H9 (cell line): ENCODE measurements at regions not wholly inside any gene's neighbourhood (a gene's known extent, or its start where the extent isn't known, plus 50 kb on each side); places are given as distances from the start of the nearest gene placed in this dataset.

Experiments used
- DNase-seq: peaks from one replicate; pipeline ENCODE4 v3.0.0-alpha.2; 2017
- H2AFZ ChIP-seq: one replicate; pipeline ENCODE4 v1.6.1; 2013; ENCODE audit warnings: mild to moderate bottlenecking, low read length, control low read depth, moderate library complexity
- H2AK5ac ChIP-seq: 2 replicates; pipeline ENCODE4 v1.6.1; 2013; ENCODE audit warnings: low read length, control low read depth, mixed read lengths; ENCODE audit not compliant: insufficient read length
- H2BK120ac ChIP-seq: one replicate; pipeline ENCODE4 v1.6.1; 2013; ENCODE audit warnings: low read depth, mild to moderate bottlenecking, low read length, control low read depth, inconsistent platforms; ENCODE audit not compliant: poor library complexity, severe bottlenecking
- H2BK12ac ChIP-seq: 2 replicates; pipeline ENCODE4 v1.6.1; 2013; ENCODE audit warnings: low read length, control low read depth, mixed read lengths, low read depth; ENCODE audit not compliant: insufficient read length
- H2BK15ac ChIP-seq: 2 replicates; pipeline ENCODE4 v1.6.1; 2013; ENCODE audit warnings: low read depth, low read length, control low read depth
- H2BK20ac ChIP-seq: one replicate; pipeline ENCODE4 v1.6.1; 2013; ENCODE audit warnings: low read depth, mild to moderate bottlenecking, low read length, control low read depth, inconsistent platforms; ENCODE audit not compliant: poor library complexity, severe bottlenecking
- H2BK5ac ChIP-seq: 2 replicates; pipeline ENCODE4 v1.6.1; 2013; ENCODE audit warnings: low read length, control low read depth, mixed read lengths; ENCODE audit not compliant: insufficient read length
- H3K14ac ChIP-seq: 2 replicates; pipeline ENCODE4 v1.6.1; 2013; ENCODE audit warnings: low read length, control low read depth; ENCODE audit not compliant: insufficient read depth
- H3K18ac ChIP-seq: 2 replicates; pipeline ENCODE4 v1.6.1; 2013; ENCODE audit warnings: low read depth, mild to moderate bottlenecking, mixed read lengths, low read length, control low read depth; ENCODE audit not compliant: insufficient read length
- H3K23ac ChIP-seq: 2 replicates; pipeline ENCODE4 v1.6.1; 2013; ENCODE audit warnings: low read length, control low read depth, mixed read lengths, low read depth; ENCODE audit not compliant: insufficient read length
- H3K23me2 ChIP-seq: 2 replicates; pipeline ENCODE4 v1.6.1; 2013; ENCODE audit warnings: low read depth, mild to moderate bottlenecking, mixed read lengths, low read length, control low read depth; ENCODE audit not compliant: insufficient read length, poor library complexity, severe bottlenecking
- H3K27ac ChIP-seq: 2 replicates; pipeline ENCODE4 v1.5.1; 2013; ENCODE audit warnings: low read length, control low read depth, mixed read lengths, low read depth; ENCODE audit not compliant: insufficient read length
- H3K27me3 ChIP-seq: 2 replicates; pipeline ENCODE4 v1.6.1; 2013; ENCODE audit warnings: low read length, control low read depth, inconsistent platforms; ENCODE audit not compliant: insufficient read depth
- H3K4ac ChIP-seq: 2 replicates; pipeline ENCODE4 v1.6.1; 2013; ENCODE audit warnings: low read depth, mild to moderate bottlenecking, control low read depth, inconsistent platforms, low read length, moderate library complexity
- H3K4me1 ChIP-seq: 2 replicates; pipeline ENCODE4 v1.6.1; 2013; ENCODE audit warnings: low read length, control low read depth, inconsistent platforms; ENCODE audit not compliant: insufficient read depth
- H3K4me2 ChIP-seq: 2 replicates; pipeline ENCODE4 v1.6.1; 2013; ENCODE audit warnings: low read length, control low read depth, mixed read lengths; ENCODE audit not compliant: insufficient read length, insufficient read depth
- H3K56ac ChIP-seq: 2 replicates; pipeline ENCODE4 v1.6.1; 2013; ENCODE audit warnings: low read depth, mild to moderate bottlenecking, mixed read lengths, low read length, control low read depth; ENCODE audit not compliant: insufficient read length
- H3K79me1 ChIP-seq: 2 replicates; pipeline ENCODE4 v1.6.1; 2013; ENCODE audit warnings: low read depth, mild to moderate bottlenecking, moderate library complexity, low read length, control low read depth, inconsistent platforms; ENCODE audit not compliant: insufficient read depth, poor library complexity, severe bottlenecking
- H3K79me2 ChIP-seq: 2 replicates; pipeline ENCODE4 v1.6.1; 2013; ENCODE audit warnings: low read length, control low read depth, inconsistent platforms; ENCODE audit not compliant: insufficient read depth
- H3K9ac ChIP-seq: 2 replicates; pipeline ENCODE4 v1.6.1; 2013; ENCODE audit warnings: low read length, control low read depth, mixed read lengths; ENCODE audit not compliant: insufficient read length; ENCODE audit errors: extremely low read depth
- H3K9me3 ChIP-seq: one replicate; pipeline ENCODE4 v1.6.1; 2013; ENCODE audit warnings: low read depth, low read length, inconsistent platforms; ENCODE audit not compliant: control insufficient read depth
- H3T11ph ChIP-seq: one replicate; pipeline ENCODE4 v1.6.1; 2013; ENCODE audit warnings: mild to moderate bottlenecking, low read length, control low read depth, inconsistent platforms
- H4K20me1 ChIP-seq: one replicate; pipeline ENCODE4 v1.6.1; 2013; ENCODE audit not compliant: control insufficient read depth, insufficient read length, insufficient read depth
- H4K5ac ChIP-seq: 2 replicates; pipeline ENCODE4 v1.6.1; 2013; ENCODE audit warnings: low read depth, mild to moderate bottlenecking, mixed read lengths, low read length, control low read depth; ENCODE audit not compliant: insufficient read length
- H4K8ac ChIP-seq: replicated peaks from 2 replicates; pipeline ENCODE4 v1.6.1; 2013; ENCODE audit warnings: low read length, control low read depth, mixed read lengths, low read depth; ENCODE audit not compliant: insufficient read length
- H4K91ac ChIP-seq: 2 replicates; pipeline ENCODE4 v1.6.1; 2013; ENCODE audit warnings: low read depth, mild to moderate bottlenecking, moderate library complexity, mixed read lengths, low read length, control low read depth; ENCODE audit not compliant: insufficient read length
- H3K27ac Mint-ChIP-seq, 3 experiments: 2 replicates in 2 of 3; 3 replicates in 1 of 3; pipeline ENCODE4 v1.8.0; 2020 to 2021; ENCODE audit warnings: mixed read lengths in 3 of 3, mild to moderate bottlenecking in 1 of 3, moderate library complexity in 1 of 3
- H3K27me3 Mint-ChIP-seq: 2 replicates; pipeline ENCODE4 v1.8.0; 2021; ENCODE audit warnings: low read depth, mild to moderate bottlenecking, moderate library complexity, mixed read lengths
- H3K36me3 Mint-ChIP-seq, 3 experiments: 2 replicates in 2 of 3; 3 replicates in 1 of 3; pipeline ENCODE4 v1.8.0; 2020 to 2021; ENCODE audit warnings: low read depth in 3 of 3, mixed read lengths in 3 of 3; ENCODE audit not compliant: insufficient read depth in 1 of 3
- H3K4me1 Mint-ChIP-seq, 2 experiments: 2 replicates each; pipeline ENCODE4 v1.8.0; 2020; ENCODE audit warnings: mixed read lengths in 2 of 2
- H3K4me3 Mint-ChIP-seq, 2 experiments: 2 replicates in 1 of 2; 3 replicates in 1 of 2; pipeline ENCODE4 v1.8.0; 2020 to 2021; ENCODE audit warnings: mild to moderate bottlenecking in 2 of 2, mixed read lengths in 2 of 2, moderate library complexity in 1 of 2
- H3K9me3 Mint-ChIP-seq, 2 experiments: 2 replicates in 1 of 2; 3 replicates in 1 of 2; pipeline ENCODE4 v1.8.0; 2020; ENCODE audit warnings: mild to moderate bottlenecking in 2 of 2, mixed read lengths in 2 of 2, moderate library complexity in 1 of 2
- CTCF ChIP-seq: fragments of 200-600 bp; sonication (generic); conservative IDR thresholded peaks from 3 replicates; pipeline ENCODE4 v1.8.0; 2021; ENCODE audit warnings: antibody characterized with exemption, mild to moderate bottlenecking
- WGBS: extraction: QIAGEN DNeasy Blood & Tissue Kit; methylation state at CpG from one replicate; pipeline ENCODE4 v1.1.7; 2013; ENCODE audit warnings: missing lambda C conversion rate, low lambda C conversion rate, mixed read lengths; ENCODE audit not compliant: insufficient read length; ENCODE audit errors: extremely low coverage; 5-methylcytosine and 5-hydroxymethylcytosine counted together

GRCh38 chr11:90774727-90775566 is 552.1 kb upstream of the CHORDC1 start:
- no peaks in the 10 kb centered on the region for H4K20me1 ChIP-seq
- no peaks in the 10 kb centered on the region for H3K23me2 ChIP-seq
- DNase-seq, result peak; percentile 54
- no peak overlapping the region for H4K5ac ChIP-seq
- no peaks in the 10 kb centered on the region for H3K79me2 ChIP-seq
- no peak overlapping the region for H3K4me2 ChIP-seq
- H3K14ac ChIP-seq, result no peak overlapping the region
- WGBS, result no CpG with 5 or more reads among the region's 13 CpGs
- H3T11ph ChIP-seq, result no peak overlapping the region
- no peak overlapping the region for H2AK5ac ChIP-seq
- peak overlapping the region; percentile 15 for H4K8ac ChIP-seq
- no peak for TF ChIP-seq CTCF
- Mint-ChIP-seq H3K36me3 (peaks cover 5 to 26% (median 6%) of the 10 kb centered on the region in 3 experiments; a peak in 5 of 7 replicates), H3K4me3 (peak overlapping the region in 1 of 2 experiments; percentile 31; a peak in 2 of 5 replicates), H3K27me3 (no peaks in the 10 kb centered on the region), H3K9me3 (peaks cover 11 to 14% of the 10 kb centered on the region in 2 experiments), H3K4me1 (peaks cover 12 to 14% of the 10 kb centered on the region in 2 experiments), H3K27ac (peak overlapping the region; percentile 86 to 96 (median 87); a peak in 6 of 7 replicates)
- H3K79me1 ChIP-seq, result no peaks in the 10 kb centered on the region
- no peak overlapping the region for H3K56ac ChIP-seq
- no peak overlapping the region for H2BK20ac ChIP-seq
- no peak overlapping the region for H3K9ac ChIP-seq
- H2BK5ac ChIP-seq, result no peak overlapping the region
- H2BK12ac ChIP-seq, result no peak overlapping the region
- no peak overlapping the region for H3K18ac ChIP-seq
- no peak overlapping the region for H4K91ac ChIP-seq
- H3K27ac ChIP-seq, result no peak overlapping the region
- H3K27me3 ChIP-seq, result no peaks in the 10 kb centered on the region
- no peak overlapping the region for H3K23ac ChIP-seq
- H2AFZ ChIP-seq, result no peak overlapping the region
- H3K4ac ChIP-seq, result no peak overlapping the region
- H3K9me3 ChIP-seq, result no peaks in the 10 kb centered on the region
- no peaks in the 10 kb centered on the region for H3K4me1 ChIP-seq
- H2BK15ac ChIP-seq, result no peak overlapping the region
- no peak overlapping the region for H2BK120ac ChIP-seq
